Liver (tissue), 8 donors: ENCODE measurements at regions not wholly inside any gene's neighbourhood (a gene's known extent, or its start where the extent isn't known, plus 50 kb on each side); places are given as distances from the start of the nearest gene placed in this dataset.

Experiments used
- DNase-seq: peaks from one replicate; pipeline ENCODE4 v3.0.0-alpha.2; 2017; ENCODE audit warnings: low spot score
- H3K27ac ChIP-seq, 2 donors: one replicate each; pipeline ENCODE4 v1.7.0; 2013; ENCODE audit warnings: inconsistent platforms in 2 of 2, low read length in 2 of 2, control low read depth in 1 of 2, low read depth in 1 of 2, mild to moderate bottlenecking in 1 of 2
- H3K27me3 ChIP-seq, 4 donors: one replicate each; pipeline versions ENCODE4 v1.6.1 to v1.7.0; 2013; ENCODE audit warnings: low read length in 3 of 4, inconsistent platforms in 1 of 4, mild to moderate bottlenecking in 1 of 4, moderate library complexity in 1 of 4; ENCODE audit not compliant: control insufficient read depth in 4 of 4, insufficient read depth in 4 of 4
- H3K36me3 ChIP-seq, 4 donors: one replicate each; pipeline versions ENCODE4 v1.6.1 to v1.7.0; 2013; ENCODE audit warnings: low read length in 3 of 4, mild to moderate bottlenecking in 3 of 4, low read depth in 1 of 4, moderate library complexity in 1 of 4; ENCODE audit not compliant: control insufficient read depth in 4 of 4, insufficient read depth in 3 of 4
- H3K4me1 ChIP-seq, 4 donors: one replicate each; pipeline versions ENCODE4 v1.6.1 to v1.7.0; 2013; ENCODE audit warnings: low read length in 3 of 4, mild to moderate bottlenecking in 3 of 4, moderate library complexity in 1 of 4; ENCODE audit not compliant: control insufficient read depth in 4 of 4, insufficient read depth in 4 of 4
- H3K4me3 ChIP-seq, 3 donors: one replicate each; pipeline versions ENCODE4 v1.6.1 to v1.7.0; 2013; ENCODE audit warnings: low read length in 3 of 3, control low read depth in 1 of 3, low read depth in 1 of 3, mild to moderate bottlenecking in 1 of 3
- H3K9ac ChIP-seq, 2 donors: one replicate each; pipeline ENCODE4 v1.7.0; 2013; ENCODE audit warnings: low read length in 2 of 2, mild to moderate bottlenecking in 2 of 2, moderate library complexity in 2 of 2, control low read depth in 1 of 2, low read depth in 1 of 2
- H3K9me3 ChIP-seq, 4 donors: one replicate each; pipeline versions ENCODE4 v1.6.1 to v1.7.0; 2013; ENCODE audit warnings: low read length in 3 of 4; ENCODE audit not compliant: control insufficient read depth in 4 of 4
- FOXA1 ChIP-seq: IDR thresholded peaks from 2 replicates; pipeline ENCODE4 v1.6.1; 2016; ENCODE audit warnings: antibody characterized with exemption
- FOXA2 ChIP-seq: IDR thresholded peaks from 2 replicates; pipeline ENCODE4 v1.6.1; 2016; ENCODE audit warnings: antibody characterized with exemption
- JUND ChIP-seq, 2 donors: IDR thresholded peaks; 2 replicates each; pipeline ENCODE4 v1.6.1; 2016; ENCODE audit warnings: antibody characterized with exemption in 2 of 2
- NR2F2 ChIP-seq: IDR thresholded peaks from 2 replicates; pipeline ENCODE4 v1.6.1; 2016; ENCODE audit warnings: antibody characterized with exemption
- RAD21 ChIP-seq, 2 donors: IDR thresholded peaks; 2 replicates each; pipeline ENCODE4 v1.6.1; 2016; ENCODE audit warnings: antibody characterized with exemption in 2 of 2, mild to moderate bottlenecking in 2 of 2
- RXRA ChIP-seq, 2 donors: IDR thresholded peaks; 2 replicates each; pipeline ENCODE4 v1.6.1; 2017 to 2018; ENCODE audit warnings: antibody characterized with exemption in 2 of 2, mild to moderate bottlenecking in 1 of 2
- SP1 ChIP-seq: IDR thresholded peaks from 2 replicates; pipeline ENCODE4 v1.6.1; 2018; ENCODE audit warnings: antibody characterized with exemption, mild to moderate bottlenecking
- YY1 ChIP-seq: IDR thresholded peaks from 2 replicates; pipeline ENCODE4 v1.6.1; 2016; ENCODE audit warnings: antibody characterized with exemption, mild to moderate bottlenecking
- WGBS: extraction: QIAGEN DNeasy Blood & Tissue Kit; methylation state at CpG from one replicate; pipeline ENCODE4 v1.1.7; 2013; 5-methylcytosine and 5-hydroxymethylcytosine counted together
- TF ChIP-seq, protein P1 (sequence below): IDR thresholded peaks from 2 replicates; pipeline ENCODE4 v1.6.1; 2016; ENCODE audit warnings: antibody characterized with exemption
- TF ChIP-seq, protein P2 (sequence below): fragments of 150-350 bp; IDR thresholded peaks from 2 replicates; pipeline ENCODE4 v1.5.1; 2017; ENCODE audit warnings: improper control_type of control experiment, low read depth, low read length; ENCODE audit not compliant: missing input control
- TF ChIP-seq, protein P3 (sequence below): IDR thresholded peaks from 2 replicates; pipeline ENCODE4 v1.6.1; 2016; ENCODE audit warnings: antibody characterized with exemption
- donor health status: healthy.
- donor health status: healthy.
- donor health status: healthy.
- donor health status: healthy.
- donor health status: healthy.

DNA sequence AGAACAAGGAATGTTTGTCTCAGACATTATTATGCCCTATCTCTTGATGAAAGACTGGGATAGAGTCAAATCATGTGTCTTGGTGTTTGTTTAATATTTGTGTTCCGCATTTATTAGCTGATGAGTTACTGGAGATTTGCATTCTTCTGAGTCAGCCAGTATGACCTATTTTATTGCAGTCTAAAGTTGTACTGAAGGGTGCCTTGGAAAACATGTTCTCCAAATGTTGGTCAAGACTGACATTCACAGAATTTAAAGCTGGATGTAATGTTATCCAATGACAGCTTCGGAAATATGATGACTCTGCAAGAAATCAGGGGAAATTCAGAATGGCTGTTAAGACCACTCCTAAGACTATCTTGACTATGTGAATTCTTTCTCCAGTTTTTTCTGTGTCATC, 134.0 kb downstream of the KCNRG start:
- Histone ChIP-seq H3K27me3 (no peaks in the 10 kb centered on the region), H3K9ac (no peak overlapping the region), H3K9me3 (no peaks in the 10 kb centered on the region), H3K27ac (no peak overlapping the region), H3K4me1 (peaks cover 0 to 6% (median 0%) of the 10 kb centered on the region in 4 donors), H3K36me3 (no peaks in the 10 kb centered on the region), H3K4me3 (no peak overlapping the region)
- WGBS = 95% methylated on average over 2 of the region's 2 CpGs
- TF ChIP-seq FOXA1 (no peak), RAD21 (IDR thresholded peaks at IDR 0.05) (no peak), SP1 (no peak)
- TF ChIP-seq, protein P1, sequence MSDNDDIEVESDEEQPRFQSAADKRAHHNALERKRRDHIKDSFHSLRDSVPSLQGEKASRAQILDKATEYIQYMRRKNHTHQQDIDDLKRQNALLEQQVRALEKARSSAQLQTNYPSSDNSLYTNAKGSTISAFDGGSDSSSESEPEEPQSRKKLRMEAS = no peak
- no peak for DNase-seq

DNA sequence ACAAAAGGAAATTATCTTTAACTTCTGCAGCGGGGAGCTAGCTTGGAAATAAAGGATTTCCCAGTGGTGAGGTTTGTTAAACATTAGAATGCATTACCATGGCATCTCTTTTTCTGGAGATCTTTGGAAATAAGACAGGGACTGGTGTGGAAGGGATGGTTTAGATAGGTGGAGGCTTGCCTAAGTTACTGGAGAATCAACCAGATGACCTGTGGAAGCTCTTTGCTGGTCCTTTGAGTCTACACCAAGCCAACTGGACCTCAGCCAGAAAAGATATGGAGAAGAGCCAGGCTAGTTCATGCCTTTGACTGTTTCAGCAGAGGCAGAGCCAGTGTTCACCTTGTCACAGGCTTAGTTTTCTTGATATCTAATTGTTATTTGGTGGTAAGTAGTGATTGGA, 134.7 kb downstream of the KCNRG start:
- no peak overlapping the region for H3K4me3 ChIP-seq
- no peaks in the 10 kb centered on the region for H3K36me3 ChIP-seq
- H3K27me3 ChIP-seq = no peaks in the 10 kb centered on the region
- peaks cover 0 to 6% (median 0%) of the 10 kb centered on the region in 4 donors for H3K4me1 ChIP-seq
- H3K27ac ChIP-seq = no peak overlapping the region
- 93% methylated on average over 1 of the region's 1 CpG for WGBS
- H3K9me3 ChIP-seq = no peaks in the 10 kb centered on the region
- H3K9ac ChIP-seq = no peak overlapping the region
- peak; percentile 41 for DNase-seq
- TF ChIP-seq RXRA (IDR thresholded peaks at IDR 0.05) (peak in 1 of 2 donors; percentile 24), RAD21 (IDR thresholded peaks at IDR 0.05) (peak; percentile 24 to 54), YY1 (no peak)

DNA sequence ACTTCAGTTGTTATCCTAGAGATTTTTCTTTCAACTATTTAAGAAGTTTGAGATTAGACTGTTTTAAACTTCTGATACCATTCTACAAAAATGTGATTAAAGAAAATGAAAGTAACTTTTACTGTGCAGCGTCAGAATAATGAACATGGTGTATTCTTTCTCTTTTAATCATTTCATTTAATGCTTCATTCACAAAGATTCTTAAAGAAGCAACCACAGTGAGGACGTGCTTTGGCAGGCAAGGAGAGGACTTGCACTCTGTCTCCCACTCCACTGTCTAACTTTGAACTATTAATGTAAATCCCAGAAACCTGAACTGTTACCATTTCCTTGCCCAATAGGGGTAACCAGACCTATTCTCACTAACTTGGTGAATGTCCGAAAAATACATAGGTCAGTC, 137.0 kb downstream of the KCNRG start:
- Histone ChIP-seq H3K27me3 (no peaks in the 10 kb centered on the region), H3K36me3 (no peaks in the 10 kb centered on the region), H3K4me1 (peaks cover 0 to 6% (median 0%) of the 10 kb centered on the region in 4 donors), H3K9ac (no peak overlapping the region), H3K9me3 (no peaks in the 10 kb centered on the region), H3K4me3 (no peak overlapping the region), H3K27ac (no peak overlapping the region)
- TF ChIP-seq NR2F2 (no peak), FOXA2 (no peak), SP1 (no peak)
- TF ChIP-seq, protein P2, sequence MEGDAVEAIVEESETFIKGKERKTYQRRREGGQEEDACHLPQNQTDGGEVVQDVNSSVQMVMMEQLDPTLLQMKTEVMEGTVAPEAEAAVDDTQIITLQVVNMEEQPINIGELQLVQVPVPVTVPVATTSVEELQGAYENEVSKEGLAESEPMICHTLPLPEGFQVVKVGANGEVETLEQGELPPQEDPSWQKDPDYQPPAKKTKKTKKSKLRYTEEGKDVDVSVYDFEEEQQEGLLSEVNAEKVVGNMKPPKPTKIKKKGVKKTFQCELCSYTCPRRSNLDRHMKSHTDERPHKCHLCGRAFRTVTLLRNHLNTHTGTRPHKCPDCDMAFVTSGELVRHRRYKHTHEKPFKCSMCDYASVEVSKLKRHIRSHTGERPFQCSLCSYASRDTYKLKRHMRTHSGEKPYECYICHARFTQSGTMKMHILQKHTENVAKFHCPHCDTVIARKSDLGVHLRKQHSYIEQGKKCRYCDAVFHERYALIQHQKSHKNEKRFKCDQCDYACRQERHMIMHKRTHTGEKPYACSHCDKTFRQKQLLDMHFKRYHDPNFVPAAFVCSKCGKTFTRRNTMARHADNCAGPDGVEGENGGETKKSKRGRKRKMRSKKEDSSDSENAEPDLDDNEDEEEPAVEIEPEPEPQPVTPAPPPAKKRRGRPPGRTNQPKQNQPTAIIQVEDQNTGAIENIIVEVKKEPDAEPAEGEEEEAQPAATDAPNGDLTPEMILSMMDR = no peak
- TF ChIP-seq, protein P3, sequence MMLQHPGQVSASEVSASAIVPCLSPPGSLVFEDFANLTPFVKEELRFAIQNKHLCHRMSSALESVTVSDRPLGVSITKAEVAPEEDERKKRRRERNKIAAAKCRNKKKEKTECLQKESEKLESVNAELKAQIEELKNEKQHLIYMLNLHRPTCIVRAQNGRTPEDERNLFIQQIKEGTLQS = no peak
- TF ChIP-seq, protein P1 = no peak
- no peak for DNase-seq
- WGBS = 71% methylated on average over 3 of the region's 3 CpGs

DNA sequence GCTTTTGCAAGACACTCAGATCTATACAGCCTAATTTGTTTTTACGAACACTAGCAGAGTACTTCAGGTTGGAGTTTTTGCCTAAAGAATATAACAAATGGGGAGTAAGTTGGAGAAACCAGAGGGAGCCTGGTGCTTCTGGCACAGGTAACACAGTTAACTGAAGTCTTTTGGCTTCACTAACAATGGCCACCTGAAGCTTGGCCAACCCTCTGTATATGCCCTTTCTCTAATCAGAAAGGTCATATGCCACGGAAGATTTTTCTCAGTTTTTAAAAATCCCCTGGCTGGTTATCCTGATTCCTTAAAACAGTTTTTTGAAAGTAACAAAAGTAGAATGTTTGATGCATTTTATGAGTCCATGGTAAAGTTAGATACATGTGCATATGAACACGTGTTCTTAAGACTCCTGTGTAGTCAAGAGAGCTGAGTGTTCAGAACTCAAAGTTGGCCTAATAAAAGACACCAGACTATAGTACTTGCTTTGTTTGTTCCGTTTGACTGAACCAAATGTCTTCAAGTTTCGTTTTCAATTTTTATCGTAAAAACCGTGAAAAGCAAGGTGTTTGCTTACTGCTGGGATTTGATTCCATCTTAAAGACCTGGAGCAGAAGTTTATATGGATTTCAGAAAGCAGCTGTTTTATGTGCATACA, 137.5 kb downstream of the KCNRG start:
- H3K9me3 ChIP-seq = no peaks in the 10 kb centered on the region
- H3K27ac ChIP-seq = no peak overlapping the region
- H3K27me3 ChIP-seq = no peaks in the 10 kb centered on the region
- H3K9ac ChIP-seq = no peak overlapping the region
- H3K4me1 ChIP-seq = peaks cover 0 to 6% (median 0%) of the 10 kb centered on the region in 4 donors
- no peak for TF ChIP-seq JUND (IDR thresholded peaks at IDR 0.05)
- WGBS = 86% methylated on average over 7 of the region's 7 CpGs
- no peak for DNase-seq
- H3K4me3 ChIP-seq = no peak overlapping the region
- H3K36me3 ChIP-seq = no peaks in the 10 kb centered on the region
